ENCODE measurements at regions not wholly inside any gene's neighbourhood (a gene's known extent, or its start where the extent isn't known, plus 50 kb on each side); places are given as distances from the start of the nearest gene placed in this dataset.
"Not testable (repeated sequence)": the region's sequence is repeated elsewhere in the genome, so short reads cannot be mapped to it uniquely, and the experiment has no call there.

DNA sequence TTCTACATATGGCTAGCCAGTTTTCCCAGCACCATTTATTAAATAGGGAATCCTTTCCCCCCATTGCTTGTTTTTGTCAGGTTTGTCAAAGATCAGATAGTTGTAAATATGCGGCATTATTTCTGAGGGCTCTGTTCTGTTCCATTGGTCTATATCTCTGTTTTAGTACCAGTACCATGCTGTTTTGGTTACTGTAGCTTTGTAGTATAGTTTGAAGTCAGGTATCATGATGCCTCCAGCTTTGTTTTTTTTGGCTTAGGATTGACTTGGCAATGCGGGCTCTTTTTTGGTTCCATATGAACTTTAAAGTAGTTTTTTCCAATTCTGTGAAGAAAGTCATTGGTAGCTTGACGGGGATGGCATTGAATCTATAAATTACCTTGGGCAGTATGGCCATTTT lies 60.0 kb upstream of the GPC3 start:
- not testable (repeated sequence) for H3K4me3 ChIP-seq (ENCODE audit: low read length)

DNA sequence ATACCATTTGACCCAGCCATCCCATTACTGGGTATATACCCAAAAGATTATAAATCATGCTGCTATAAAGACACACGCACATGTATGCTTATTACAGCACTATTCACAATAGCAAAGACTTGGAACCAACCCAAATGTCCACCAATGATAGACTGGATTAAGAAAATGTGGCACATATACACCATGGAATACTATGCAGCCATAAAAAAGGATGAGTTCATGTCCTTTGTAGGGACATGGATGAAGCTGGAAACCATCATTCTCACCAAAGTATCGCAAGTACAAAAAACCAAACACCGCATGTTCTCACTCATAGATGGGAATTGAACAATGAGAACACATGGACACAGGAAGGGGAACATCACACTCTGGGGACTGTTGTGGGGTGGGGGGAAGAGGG lies 81.7 kb upstream of the GPC3 start:
- not testable (repeated sequence) for H3K4me3 ChIP-seq (ENCODE audit: low read length)

- H3K4me3 ChIP-seq (ENCODE audit: low read length), result not testable (repeated sequence)
These were observed 86.5 kb upstream of the GPC3 start for GRCh38 chrX:134071899-134072298.

DNA sequence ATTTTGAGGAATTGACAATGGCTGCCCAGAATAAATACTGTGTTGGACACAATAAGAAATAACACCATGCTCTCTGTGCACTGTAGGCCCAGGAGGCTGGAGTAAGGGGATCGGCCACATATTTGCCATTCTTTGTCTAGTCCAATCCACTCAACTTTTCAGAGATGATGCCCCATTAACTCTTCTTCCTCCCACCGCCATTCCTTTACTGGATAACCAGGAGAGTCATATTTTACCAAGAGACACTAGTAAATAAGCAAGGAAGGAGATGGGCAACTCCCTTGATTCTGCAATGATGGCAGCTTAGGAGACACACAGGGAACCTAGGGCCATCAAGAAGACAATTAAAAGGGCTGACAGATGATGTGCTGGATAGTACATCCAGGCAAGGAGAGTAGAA lies 87.9 kb upstream of the GPC3 start:
- no peak overlapping the region for H3K4me3 ChIP-seq (ENCODE audit: low read length)
- TF ChIP-seq ZNF274 (IDR thresholded peaks at IDR 0.05; ENCODE audit: low read depth, low read length), result no peak

GRCh38 chrX:134074151-134074550 lies 88.8 kb upstream of the GPC3 start:
- no peak for TF ChIP-seq ZNF274 (IDR thresholded peaks at IDR 0.05; ENCODE audit: low read depth, low read length)
- H3K4me3 ChIP-seq (ENCODE audit: low read length), result no peak overlapping the region

- TF ChIP-seq ZNF274 (IDR thresholded peaks at IDR 0.05; ENCODE audit: low read depth, low read length), result no peak
- no peak overlapping the region for H3K4me3 ChIP-seq (ENCODE audit: low read length)
These were observed 90.7 kb upstream of the GPC3 start for GRCh38 chrX:134075894-134076718.

DNA sequence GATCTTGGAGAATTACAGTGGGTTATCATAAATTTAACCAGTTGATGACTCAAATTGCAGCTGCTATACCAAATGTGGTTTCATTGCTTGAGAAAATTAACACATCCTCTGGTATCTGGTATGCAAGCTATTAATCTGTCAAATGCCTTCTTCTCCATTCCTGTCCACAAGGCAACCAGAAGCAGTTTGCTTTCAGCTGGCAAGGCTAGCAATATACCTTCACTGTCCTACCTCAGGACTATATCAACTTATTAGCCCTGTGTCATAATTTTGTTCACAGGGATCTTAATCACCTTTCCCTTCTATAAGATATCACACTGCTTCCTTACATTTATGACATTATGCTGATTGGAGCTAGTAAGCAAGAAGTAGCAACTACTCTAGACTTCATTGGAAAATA lies 110.0 kb upstream of the GPC3 start:
- no peak for TF ChIP-seq ZNF274 (IDR thresholded peaks at IDR 0.05; ENCODE audit: low read depth, low read length)
- no peak overlapping the region for H3K4me3 ChIP-seq (ENCODE audit: low read length)

GRCh38 chrX:134101636-134102035 lies 116.2 kb upstream of the GPC3 start:
- TF ChIP-seq ZNF274 (IDR thresholded peaks at IDR 0.05; ENCODE audit: low read depth, low read length), result no peak
- H3K4me3 ChIP-seq (ENCODE audit: low read length), result no peak overlapping the region

GRCh38 chrX:134115270-134115669 lies 121.7 kb upstream of the CCDC160 start:
- H3K4me3 ChIP-seq (ENCODE audit: low read length), result no peak overlapping the region
- no peak for TF ChIP-seq ZNF274 (IDR thresholded peaks at IDR 0.05; ENCODE audit: low read depth, low read length)

DNA sequence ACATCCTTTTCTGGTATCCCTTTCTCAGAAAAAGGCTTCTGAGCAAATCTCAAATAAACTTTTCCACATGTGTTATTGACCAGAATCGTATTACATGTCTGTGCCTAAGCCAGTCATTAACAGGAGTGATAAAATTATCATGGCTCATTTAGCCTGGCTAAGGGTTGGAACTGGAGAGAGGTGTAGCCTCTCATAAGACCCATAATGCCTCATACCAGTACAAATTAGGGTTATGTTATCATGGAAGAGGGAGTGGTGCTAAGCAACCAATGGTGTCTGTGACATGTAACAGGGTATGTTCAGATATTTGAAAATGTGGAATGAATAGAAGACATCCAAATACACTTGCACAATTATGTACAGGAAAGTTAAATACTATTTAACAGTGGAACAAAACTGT lies 99.6 kb upstream of the CCDC160 start:
- TF ChIP-seq ZNF274 (IDR thresholded peaks at IDR 0.05; ENCODE audit: low read depth, low read length), result no peak
- no peak overlapping the region for H3K4me3 ChIP-seq (ENCODE audit: low read length)

DNA sequence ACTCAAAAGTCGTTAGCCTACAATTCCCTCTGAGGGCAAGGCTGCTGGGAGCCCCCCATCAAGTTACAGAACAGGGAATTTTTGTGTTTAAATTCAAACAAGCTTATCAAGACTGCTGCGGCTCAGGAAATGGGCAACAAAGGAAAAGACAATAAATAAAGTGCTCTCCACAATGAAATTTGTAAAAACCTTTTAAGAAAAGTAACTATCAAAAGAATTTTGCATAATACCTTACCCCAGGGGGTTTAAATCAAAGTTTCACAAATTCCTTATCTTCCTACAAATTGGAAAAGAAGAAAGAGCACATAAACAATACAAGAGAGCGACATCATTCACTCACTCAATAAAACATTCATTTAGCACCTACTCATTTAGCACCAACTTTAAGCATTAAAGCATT lies 97.9 kb upstream of the CCDC160 start:
- no peak overlapping the region for H3K4me3 ChIP-seq (ENCODE audit: low read length)
- no peak for TF ChIP-seq ZNF274 (IDR thresholded peaks at IDR 0.05; ENCODE audit: low read depth, low read length)

DNA sequence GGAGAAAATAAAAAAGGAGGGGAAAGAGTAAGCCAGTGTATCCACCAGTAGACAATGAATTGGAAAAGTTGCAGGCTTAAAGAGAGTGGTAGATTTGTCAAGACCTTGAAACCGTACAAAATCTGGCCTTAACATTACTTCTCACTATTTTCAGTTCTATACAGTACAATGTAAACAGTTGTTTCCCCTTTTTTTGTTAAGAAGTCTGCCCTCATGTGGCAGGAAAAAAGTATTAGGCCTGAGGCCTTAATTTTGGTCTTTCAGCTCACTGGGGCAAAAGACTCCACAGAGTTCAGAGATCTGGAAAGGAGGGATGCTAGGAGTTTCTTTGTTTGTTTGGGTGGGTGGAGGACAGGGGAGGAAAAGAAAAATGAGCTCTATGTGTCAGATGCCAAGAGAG lies 92.8 kb upstream of the CCDC160 start:
- no peak for TF ChIP-seq ZNF274 (IDR thresholded peaks at IDR 0.05; ENCODE audit: low read depth, low read length)
- H3K4me3 ChIP-seq (ENCODE audit: low read length), result no peak overlapping the region

GRCh38 chrX:134146493-134146892 lies 90.5 kb upstream of the CCDC160 start:
- no peak overlapping the region for H3K4me3 ChIP-seq (ENCODE audit: low read length)
- no peak for TF ChIP-seq ZNF274 (IDR thresholded peaks at IDR 0.05; ENCODE audit: low read depth, low read length)

DNA sequence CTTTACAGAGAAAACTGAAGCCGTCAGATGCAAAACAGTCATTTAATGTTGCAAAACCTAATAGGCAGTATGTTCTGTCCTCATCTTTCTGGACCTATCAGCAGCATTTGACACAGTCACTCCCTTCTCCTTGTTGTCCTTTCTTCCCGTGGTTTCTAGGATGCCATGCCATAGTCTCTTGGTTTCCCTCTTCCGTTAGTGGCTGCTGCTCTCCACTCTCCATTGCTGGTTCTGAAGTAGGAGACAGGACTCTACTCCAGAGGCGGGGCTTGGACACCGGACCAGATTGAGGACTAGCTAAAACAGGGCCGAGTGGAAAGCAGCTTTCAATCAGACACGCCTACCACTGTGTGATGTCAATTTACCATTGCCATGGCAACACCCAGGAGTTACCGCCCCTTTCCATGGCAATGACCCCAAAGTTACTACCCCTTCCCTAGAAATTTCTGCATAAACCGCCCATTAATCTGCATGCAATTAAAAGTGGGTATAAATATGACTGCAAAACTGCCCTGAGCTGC lies 88.8 kb upstream of the CCDC160 start:
- no peak for TF ChIP-seq ZNF274 (IDR thresholded peaks at IDR 0.05; ENCODE audit: low read depth, low read length)
- no peak overlapping the region for H3K4me3 ChIP-seq (ENCODE audit: low read length)

DNA sequence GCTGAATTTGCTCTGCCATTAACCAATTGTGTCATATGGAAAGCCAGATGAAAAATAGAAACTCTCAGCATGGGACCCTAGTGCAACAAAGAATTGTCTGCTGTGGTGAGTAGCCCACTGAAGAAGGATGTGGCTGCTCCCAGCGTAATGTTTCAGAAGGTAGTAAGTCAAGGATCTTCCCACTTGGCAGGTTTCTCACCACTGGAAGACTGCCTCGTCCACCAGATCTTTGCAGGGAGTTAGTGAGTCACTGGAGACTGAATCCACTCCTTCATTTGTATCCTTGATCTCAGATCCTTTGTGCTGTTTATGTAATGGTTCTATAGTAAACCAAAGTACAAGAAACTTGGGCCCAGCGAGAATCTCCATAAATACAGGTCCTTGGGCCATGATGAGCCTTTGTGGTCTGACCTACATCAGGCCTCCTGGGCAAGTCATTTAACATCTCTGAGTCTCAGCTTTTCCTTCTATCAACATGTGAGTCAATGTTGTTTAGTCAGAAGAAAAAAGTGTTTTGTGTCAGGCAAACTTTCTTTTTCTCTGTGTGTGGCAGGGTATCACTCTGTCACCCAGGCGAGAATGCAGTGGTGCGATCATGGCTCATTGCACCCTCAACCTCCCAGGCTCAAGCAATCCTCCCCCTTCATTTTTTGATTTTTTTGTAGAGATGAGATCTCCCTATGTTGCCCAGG lies 78.0 kb upstream of the CCDC160 start:
- H3K4me3 ChIP-seq (ENCODE audit: low read length), result no peak overlapping the region
- no peak for TF ChIP-seq ZNF274 (IDR thresholded peaks at IDR 0.05; ENCODE audit: low read depth, low read length)
